SK-N-SH treated with all-trans-retinoic acid at 6 μM for 48 hours (cell line): ENCODE measurements at regions not wholly inside any gene's neighbourhood (a gene's known extent, or its start where the extent isn't known, plus 50 kb on each side); places are given as distances from the start of the nearest gene placed in this dataset.

ENCODE experiments used
- ATAC-seq: fragments of 200-7000 bp; cut with Tn5 transposase; 3 replicates; pipeline ENCODE4 v1.9.1; 2020; ENCODE audit warnings: mild to moderate bottlenecking, moderate library complexity
- ARNTL ChIP-seq: fragments of 450-650 bp; formaldehyde crosslinking; IDR thresholded peaks from 2 replicates; pipeline ENCODE4 v1.5.0; 2020; ENCODE audit warnings: low read depth, mild to moderate bottlenecking, moderate library complexity, borderline replicate concordance
- BACH2 ChIP-seq: fragments of 250-450 bp; sonication (Bioruptor Pico); IDR thresholded peaks from 2 replicates; pipeline ENCODE4 v1.9.0; 2021; ENCODE audit warnings: mild to moderate bottlenecking, borderline replicate concordance
- CSDC2 ChIP-seq: fragments of 250-450 bp; sonication (Bioruptor Pico); IDR thresholded peaks from 2 replicates; pipeline ENCODE4 v1.5.0; 2020; ENCODE audit warnings: mild to moderate bottlenecking, moderate library complexity
- CSRNP3 ChIP-seq: fragments of 250-450 bp; sonication (Bioruptor Pico); IDR thresholded peaks from 2 replicates; pipeline ENCODE4 v1.5.1; 2021; ENCODE audit warnings: mild to moderate bottlenecking, moderate library complexity
- ESRRG ChIP-seq: fragments of 250-450 bp; sonication (Bioruptor Pico); IDR thresholded peaks from 2 replicates; pipeline ENCODE4 v1.6.1; 2021; ENCODE audit warnings: mild to moderate bottlenecking
- GLIS3 ChIP-seq: fragments of 250-450 bp; sonication (Bioruptor Pico); IDR thresholded peaks from 2 replicates; pipeline ENCODE4 v1.5.0; 2020; ENCODE audit warnings: mild to moderate bottlenecking, moderate library complexity
- ISL1 ChIP-seq: fragments of 250-450 bp; sonication (Bioruptor Pico); IDR thresholded peaks from 2 replicates; pipeline ENCODE4 v2.1.2; 2022; ENCODE audit warnings: mild to moderate bottlenecking, moderate library complexity
- OSR1 ChIP-seq: fragments of 250-450 bp; sonication (Bioruptor Pico); IDR thresholded peaks from 2 replicates; pipeline ENCODE4 v1.8.0; 2022; ENCODE audit warnings: moderate library complexity, mild to moderate bottlenecking, inconsistent platforms
- PPARA ChIP-seq: fragments of 250-450 bp; sonication (Bioruptor Pico); IDR thresholded peaks from 2 replicates; pipeline ENCODE4 v1.5.0; 2020; ENCODE audit warnings: mild to moderate bottlenecking, borderline replicate concordance
- RARB ChIP-seq: fragments of 250-450 bp; sonication (Bioruptor Pico); IDR thresholded peaks from 2 replicates; pipeline ENCODE4 v1.8.0; 2021; ENCODE audit warnings: mild to moderate bottlenecking, moderate library complexity
- SNAI2 ChIP-seq: fragments of 250-450 bp; sonication (Bioruptor Pico); IDR thresholded peaks from 2 replicates; pipeline ENCODE4 v1.5.0; 2020; ENCODE audit warnings: mild to moderate bottlenecking, moderate library complexity
- TOX ChIP-seq: fragments of 250-450 bp; sonication (Bioruptor Pico); IDR thresholded peaks from 2 replicates; pipeline ENCODE4 v1.8.0; 2021; ENCODE audit warnings: mild to moderate bottlenecking, moderate library complexity, borderline replicate concordance
- ZC3H10 ChIP-seq: fragments of 250-450 bp; sonication (Bioruptor Pico); IDR thresholded peaks from 2 replicates; pipeline ENCODE4 v1.5.1; 2021; ENCODE audit warnings: mild to moderate bottlenecking, moderate library complexity
- ZFP3 ChIP-seq: fragments of 250-450 bp; sonication (Bioruptor Pico); IDR thresholded peaks from 2 replicates; pipeline ENCODE4 v1.5.0; 2020; ENCODE audit warnings: mild to moderate bottlenecking, moderate library complexity
- ZFP30 ChIP-seq: fragments of 450-650 bp; formaldehyde crosslinking; IDR thresholded peaks from 2 replicates; pipeline ENCODE4 v1.5.0; 2022; ENCODE audit warnings: mild to moderate bottlenecking, moderate library complexity
- ZNF565 ChIP-seq: fragments of 450-650 bp; formaldehyde crosslinking; conservative IDR thresholded peaks from 2 replicates; pipeline ENCODE4 v1.5.0; 2020; ENCODE audit warnings: low read depth, mild to moderate bottlenecking, moderate library complexity
- ZNF70 ChIP-seq: fragments of 450-650 bp; formaldehyde crosslinking; IDR thresholded peaks from 2 replicates; pipeline ENCODE4 v1.5.0; 2020; ENCODE audit warnings: mild to moderate bottlenecking, moderate library complexity
- TF ChIP-seq, protein P1 (sequence below): fragments of 250-450 bp; sonication (Bioruptor Pico); IDR thresholded peaks from 2 replicates; pipeline ENCODE4 v1.8.0; 2021; ENCODE audit warnings: low read depth, mild to moderate bottlenecking, moderate library complexity, borderline replicate concordance
- TF ChIP-seq, protein P2 (sequence below): fragments of 250-450 bp; sonication (Bioruptor Pico); IDR thresholded peaks from 2 replicates; pipeline ENCODE4 v1.5.1; 2020; ENCODE audit warnings: low read depth, mild to moderate bottlenecking, moderate library complexity
- TF ChIP-seq, protein P3 (sequence below): fragments of 250-450 bp; sonication (Bioruptor Pico); IDR thresholded peaks from 2 replicates; pipeline ENCODE4 v1.8.0; 2020; ENCODE audit warnings: mild to moderate bottlenecking, moderate library complexity, borderline replicate concordance
- TF ChIP-seq, protein P4 (sequence below): fragments of 250-450 bp; sonication (Bioruptor Pico); IDR thresholded peaks from 2 replicates; pipeline ENCODE4 v1.5.0; 2020; ENCODE audit warnings: mild to moderate bottlenecking, moderate library complexity

DNA sequence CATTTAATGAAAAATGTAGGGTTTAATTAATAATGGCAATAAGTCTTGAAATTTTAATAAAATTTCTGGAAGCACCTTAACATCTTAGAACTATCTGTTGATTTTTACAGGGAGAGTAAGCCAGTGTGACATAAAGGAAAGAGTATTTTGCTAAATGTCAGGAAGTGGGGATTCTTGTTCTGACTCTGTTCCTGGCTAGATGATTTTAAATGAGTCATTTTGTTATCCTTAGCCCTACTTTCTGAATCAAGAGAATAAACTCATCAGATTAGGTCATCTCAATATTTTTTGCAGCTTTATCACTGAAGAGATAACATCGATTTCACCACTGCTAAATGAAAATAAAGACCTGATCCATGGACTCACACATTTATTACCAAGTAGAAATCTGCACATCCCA is 377.5 kb upstream of the CYRIA start (continued):
- TF ChIP-seq, protein P1, sequence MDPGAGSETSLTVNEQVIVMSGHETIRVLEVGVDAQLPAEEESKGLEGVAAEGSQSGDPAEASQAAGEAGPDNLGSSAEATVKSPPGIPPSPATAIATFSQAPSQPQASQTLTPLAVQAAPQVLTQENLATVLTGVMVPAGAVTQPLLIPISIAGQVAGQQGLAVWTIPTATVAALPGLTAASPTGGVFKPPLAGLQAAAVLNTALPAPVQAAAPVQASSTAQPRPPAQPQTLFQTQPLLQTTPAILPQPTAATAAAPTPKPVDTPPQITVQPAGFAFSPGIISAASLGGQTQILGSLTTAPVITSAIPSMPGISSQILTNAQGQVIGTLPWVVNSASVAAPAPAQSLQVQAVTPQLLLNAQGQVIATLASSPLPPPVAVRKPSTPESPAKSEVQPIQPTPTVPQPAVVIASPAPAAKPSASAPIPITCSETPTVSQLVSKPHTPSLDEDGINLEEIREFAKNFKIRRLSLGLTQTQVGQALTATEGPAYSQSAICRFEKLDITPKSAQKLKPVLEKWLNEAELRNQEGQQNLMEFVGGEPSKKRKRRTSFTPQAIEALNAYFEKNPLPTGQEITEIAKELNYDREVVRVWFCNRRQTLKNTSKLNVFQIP (CRISPR knock-in tag) = no peak
- TF ChIP-seq, protein P2, sequence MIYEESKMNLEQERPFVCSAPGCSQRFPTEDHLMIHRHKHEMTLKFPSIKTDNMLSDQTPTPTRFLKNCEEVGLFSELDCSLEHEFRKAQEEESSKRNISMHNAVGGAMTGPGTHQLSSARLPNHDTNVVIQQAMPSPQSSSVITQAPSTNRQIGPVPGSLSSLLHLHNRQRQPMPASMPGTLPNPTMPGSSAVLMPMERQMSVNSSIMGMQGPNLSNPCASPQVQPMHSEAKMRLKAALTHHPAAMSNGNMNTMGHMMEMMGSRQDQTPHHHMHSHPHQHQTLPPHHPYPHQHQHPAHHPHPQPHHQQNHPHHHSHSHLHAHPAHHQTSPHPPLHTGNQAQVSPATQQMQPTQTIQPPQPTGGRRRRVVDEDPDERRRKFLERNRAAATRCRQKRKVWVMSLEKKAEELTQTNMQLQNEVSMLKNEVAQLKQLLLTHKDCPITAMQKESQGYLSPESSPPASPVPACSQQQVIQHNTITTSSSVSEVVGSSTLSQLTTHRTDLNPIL (CRISPR knock-in tag) = no peak
- TF ChIP-seq PPARA (no peak), CSDC2 (CRISPR knock-in tag) (no peak), OSR1 (CRISPR knock-in tag) (no peak), ZC3H10 (CRISPR knock-in tag) (no peak), ZFP3 (CRISPR knock-in tag) (no peak), ISL1 (CRISPR knock-in tag) (no peak), RARB (CRISPR knock-in tag) (no peak)

- ATAC-seq = no peak
- TF ChIP-seq ARNTL (CRISPR knock-in tag) (no peak), CSRNP3 (CRISPR knock-in tag) (no peak), TOX (CRISPR knock-in tag) (no peak), ZNF70 (no peak), ISL1 (CRISPR knock-in tag) (no peak), ZFP3 (CRISPR knock-in tag) (no peak), RARB (CRISPR knock-in tag) (no peak)
- TF ChIP-seq, protein P3, sequence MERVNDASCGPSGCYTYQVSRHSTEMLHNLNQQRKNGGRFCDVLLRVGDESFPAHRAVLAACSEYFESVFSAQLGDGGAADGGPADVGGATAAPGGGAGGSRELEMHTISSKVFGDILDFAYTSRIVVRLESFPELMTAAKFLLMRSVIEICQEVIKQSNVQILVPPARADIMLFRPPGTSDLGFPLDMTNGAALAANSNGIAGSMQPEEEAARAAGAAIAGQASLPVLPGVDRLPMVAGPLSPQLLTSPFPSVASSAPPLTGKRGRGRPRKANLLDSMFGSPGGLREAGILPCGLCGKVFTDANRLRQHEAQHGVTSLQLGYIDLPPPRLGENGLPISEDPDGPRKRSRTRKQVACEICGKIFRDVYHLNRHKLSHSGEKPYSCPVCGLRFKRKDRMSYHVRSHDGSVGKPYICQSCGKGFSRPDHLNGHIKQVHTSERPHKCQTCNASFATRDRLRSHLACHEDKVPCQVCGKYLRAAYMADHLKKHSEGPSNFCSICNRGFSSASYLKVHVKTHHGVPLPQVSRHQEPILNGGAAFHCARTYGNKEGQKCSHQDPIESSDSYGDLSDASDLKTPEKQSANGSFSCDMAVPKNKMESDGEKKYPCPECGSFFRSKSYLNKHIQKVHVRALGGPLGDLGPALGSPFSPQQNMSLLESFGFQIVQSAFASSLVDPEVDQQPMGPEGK (CRISPR knock-in tag) = no peak
- TF ChIP-seq, protein P1 (CRISPR knock-in tag) = no peak
Observed at GRCh38 chr2:17036361-17036760, 370.7 kb upstream of the CYRIA start.

GRCh38 chr2:17035010-17035409 is 369.4 kb upstream of the CYRIA start:
- ATAC-seq = no peak
- no peak for TF ChIP-seq ZFP30 (CRISPR knock-in tag)
- TF ChIP-seq TOX (CRISPR knock-in tag) = no peak
- no peak for TF ChIP-seq ZNF70
- no peak for TF ChIP-seq RARB (CRISPR knock-in tag)
- TF ChIP-seq BACH2 (CRISPR knock-in tag) = no peak
- TF ChIP-seq, protein P1 (CRISPR knock-in tag) = no peak
- no peak for TF ChIP-seq SNAI2 (CRISPR knock-in tag)
- TF ChIP-seq, protein P4, sequence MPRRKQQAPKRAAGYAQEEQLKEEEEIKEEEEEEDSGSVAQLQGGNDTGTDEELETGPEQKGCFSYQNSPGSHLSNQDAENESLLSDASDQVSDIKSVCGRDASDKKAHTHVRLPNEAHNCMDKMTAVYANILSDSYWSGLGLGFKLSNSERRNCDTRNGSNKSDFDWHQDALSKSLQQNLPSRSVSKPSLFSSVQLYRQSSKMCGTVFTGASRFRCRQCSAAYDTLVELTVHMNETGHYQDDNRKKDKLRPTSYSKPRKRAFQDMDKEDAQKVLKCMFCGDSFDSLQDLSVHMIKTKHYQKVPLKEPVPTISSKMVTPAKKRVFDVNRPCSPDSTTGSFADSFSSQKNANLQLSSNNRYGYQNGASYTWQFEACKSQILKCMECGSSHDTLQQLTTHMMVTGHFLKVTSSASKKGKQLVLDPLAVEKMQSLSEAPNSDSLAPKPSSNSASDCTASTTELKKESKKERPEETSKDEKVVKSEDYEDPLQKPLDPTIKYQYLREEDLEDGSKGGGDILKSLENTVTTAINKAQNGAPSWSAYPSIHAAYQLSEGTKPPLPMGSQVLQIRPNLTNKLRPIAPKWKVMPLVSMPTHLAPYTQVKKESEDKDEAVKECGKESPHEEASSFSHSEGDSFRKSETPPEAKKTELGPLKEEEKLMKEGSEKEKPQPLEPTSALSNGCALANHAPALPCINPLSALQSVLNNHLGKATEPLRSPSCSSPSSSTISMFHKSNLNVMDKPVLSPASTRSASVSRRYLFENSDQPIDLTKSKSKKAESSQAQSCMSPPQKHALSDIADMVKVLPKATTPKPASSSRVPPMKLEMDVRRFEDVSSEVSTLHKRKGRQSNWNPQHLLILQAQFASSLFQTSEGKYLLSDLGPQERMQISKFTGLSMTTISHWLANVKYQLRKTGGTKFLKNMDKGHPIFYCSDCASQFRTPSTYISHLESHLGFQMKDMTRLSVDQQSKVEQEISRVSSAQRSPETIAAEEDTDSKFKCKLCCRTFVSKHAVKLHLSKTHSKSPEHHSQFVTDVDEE (CRISPR knock-in tag) = no peak
- TF ChIP-seq GLIS3 (CRISPR knock-in tag) = no peak
- no peak for TF ChIP-seq PPARA
- TF ChIP-seq ZC3H10 (CRISPR knock-in tag) = no peak
- no peak for TF ChIP-seq ZNF565 (CRISPR knock-in tag)
- no peak for TF ChIP-seq ZFP3 (CRISPR knock-in tag)
- TF ChIP-seq ESRRG (CRISPR knock-in tag) = no peak
